ENCODE measurements at regions not wholly inside any gene's neighbourhood (a gene's known extent, or its start where the extent isn't known, plus 50 kb on each side); places are given as distances from the start of the nearest gene placed in this dataset.

DNA sequence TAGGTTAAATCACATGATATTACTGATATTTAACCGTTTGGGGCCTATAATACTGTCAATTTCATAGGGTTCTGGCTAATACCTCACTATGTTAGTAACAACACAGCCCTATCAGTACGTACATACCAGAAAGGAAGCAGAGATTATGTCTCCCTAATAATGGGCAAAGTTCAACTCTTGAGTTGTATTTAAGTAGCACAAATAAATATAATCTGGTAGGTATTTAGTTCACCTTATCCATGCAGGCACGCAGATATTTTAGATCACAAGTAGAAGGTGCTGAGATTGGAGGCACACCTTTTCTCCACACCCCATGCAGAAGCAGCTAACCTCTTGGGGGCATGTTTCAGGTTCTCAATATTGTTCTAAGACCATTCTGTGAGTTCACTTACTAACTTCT, 118.9 kb downstream of the IRS1 start:
- no peak overlapping the region for H3K9ac ChIP-seq (ENCODE audit: low read depth, low read length)
- H3K4me3 ChIP-seq (ENCODE audit: low read depth, low read length), result no peak overlapping the region
- H3K27me3 ChIP-seq (ENCODE audit: control insufficient read depth, insufficient read depth, low read length), result no peaks in the 10 kb centered on the region

GRCh38 chr2:226679389-226680065, 120.1 kb downstream of the IRS1 start:
- Histone ChIP-seq H3K4me3 (ENCODE audit: low read depth, low read length) (no peak overlapping the region), H3K9ac (ENCODE audit: low read depth, low read length) (no peak overlapping the region), H3K4me1 (ENCODE audit: control insufficient read depth, insufficient read depth, low read length) (no peaks in the 10 kb centered on the region), H3K27me3 (ENCODE audit: control insufficient read depth, insufficient read depth, low read length) (no peaks in the 10 kb centered on the region), H3K9me3 (ENCODE audit: control insufficient read depth, insufficient read depth, low read length) (no peaks in the 10 kb centered on the region), H3K36me3 (ENCODE audit: control insufficient read depth, insufficient read depth, low read length) (no peaks in the 10 kb centered on the region)

More for the DNA sequence above, 118.9 kb downstream of the IRS1 start:
- Histone ChIP-seq H3K36me3 (ENCODE audit: control insufficient read depth, insufficient read depth, low read length) (no peaks in the 10 kb centered on the region), H3K4me1 (ENCODE audit: control insufficient read depth, insufficient read depth, low read length) (no peaks in the 10 kb centered on the region), H3K9me3 (ENCODE audit: control insufficient read depth, insufficient read depth, low read length) (no peaks in the 10 kb centered on the region)

GRCh38 chr2:226678422-226678821, 121.2 kb downstream of the IRS1 start:
- Histone ChIP-seq H3K36me3 (ENCODE audit: control insufficient read depth, insufficient read depth, low read length) (no peaks in the 10 kb centered on the region), H3K27me3 (ENCODE audit: control insufficient read depth, insufficient read depth, low read length) (no peaks in the 10 kb centered on the region), H3K9me3 (ENCODE audit: control insufficient read depth, insufficient read depth, low read length) (no peaks in the 10 kb centered on the region), H3K4me3 (ENCODE audit: low read depth, low read length) (no peak overlapping the region), H3K9ac (ENCODE audit: low read depth, low read length) (no peak overlapping the region), H3K4me1 (ENCODE audit: control insufficient read depth, insufficient read depth, low read length) (no peaks in the 10 kb centered on the region)

GRCh38 chr2:226677080-226677479, 122.5 kb downstream of the IRS1 start:
- H3K36me3 ChIP-seq (ENCODE audit: control insufficient read depth, insufficient read depth, low read length), result no peaks in the 10 kb centered on the region
- no peaks in the 10 kb centered on the region for H3K4me1 ChIP-seq (ENCODE audit: control insufficient read depth, insufficient read depth, low read length)
- no peak overlapping the region for H3K9ac ChIP-seq (ENCODE audit: low read depth, low read length)
- no peak overlapping the region for H3K4me3 ChIP-seq (ENCODE audit: low read depth, low read length)
- no peaks in the 10 kb centered on the region for H3K27me3 ChIP-seq (ENCODE audit: control insufficient read depth, insufficient read depth, low read length)
- no peaks in the 10 kb centered on the region for H3K9me3 ChIP-seq (ENCODE audit: control insufficient read depth, insufficient read depth, low read length)

DNA sequence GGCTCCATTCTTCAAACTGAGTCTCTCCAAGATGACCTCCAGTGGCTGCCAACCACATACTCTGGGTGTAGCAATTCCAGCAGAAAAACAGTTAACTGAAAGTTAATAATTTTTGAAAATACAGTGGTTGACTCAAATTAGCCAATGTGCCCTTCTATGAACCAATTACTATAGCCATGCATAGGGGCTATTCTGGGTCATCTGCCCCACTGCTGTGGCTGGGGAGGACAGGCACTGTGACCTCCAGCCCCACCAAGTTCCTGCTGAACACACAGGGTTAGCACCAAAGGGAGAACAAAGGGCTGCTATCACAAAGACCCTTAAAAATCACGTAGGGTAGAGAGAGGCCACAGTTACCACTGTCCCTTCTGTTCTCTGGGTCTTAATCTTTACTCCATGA, 123.0 kb downstream of the IRS1 start:
- Histone ChIP-seq H3K9ac (ENCODE audit: low read depth, low read length) (no peak overlapping the region), H3K4me3 (ENCODE audit: low read depth, low read length) (no peak overlapping the region), H3K4me1 (ENCODE audit: control insufficient read depth, insufficient read depth, low read length) (no peaks in the 10 kb centered on the region), H3K27me3 (ENCODE audit: control insufficient read depth, insufficient read depth, low read length) (no peaks in the 10 kb centered on the region), H3K9me3 (ENCODE audit: control insufficient read depth, insufficient read depth, low read length) (no peaks in the 10 kb centered on the region), H3K36me3 (ENCODE audit: control insufficient read depth, insufficient read depth, low read length) (no peaks in the 10 kb centered on the region)

GRCh38 chr2:226674123-226674522, 125.5 kb downstream of the IRS1 start:
- Histone ChIP-seq H3K4me1 (ENCODE audit: control insufficient read depth, insufficient read depth, low read length) (no peaks in the 10 kb centered on the region), H3K4me3 (ENCODE audit: low read depth, low read length) (no peak overlapping the region), H3K27me3 (ENCODE audit: control insufficient read depth, insufficient read depth, low read length) (no peaks in the 10 kb centered on the region), H3K9ac (ENCODE audit: low read depth, low read length) (no peak overlapping the region), H3K36me3 (ENCODE audit: control insufficient read depth, insufficient read depth, low read length) (no peaks in the 10 kb centered on the region), H3K9me3 (ENCODE audit: control insufficient read depth, insufficient read depth, low read length) (no peaks in the 10 kb centered on the region)

DNA sequence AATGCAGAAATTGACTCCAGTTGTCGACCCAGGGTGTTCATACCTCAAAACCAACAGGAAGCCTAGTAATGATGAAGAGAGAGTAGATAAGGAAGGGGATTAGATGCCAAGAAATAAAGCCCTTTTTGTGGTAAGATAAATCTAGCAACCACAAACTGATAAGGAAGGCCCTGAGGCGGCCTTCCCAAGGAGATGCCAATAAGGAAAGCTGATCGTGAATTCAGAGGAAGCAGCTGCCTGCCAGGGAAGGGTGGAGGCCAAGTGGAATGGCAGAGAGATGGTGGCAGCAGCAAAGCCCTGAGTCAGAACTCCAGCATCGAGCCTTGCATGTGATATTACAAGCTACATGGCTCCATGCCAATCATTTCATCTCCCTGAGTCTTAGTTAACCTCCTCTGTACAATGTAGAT, 126.3 kb downstream of the IRS1 start:
- no peak overlapping the region for H3K4me3 ChIP-seq (ENCODE audit: low read depth, low read length)
- H3K27me3 ChIP-seq (ENCODE audit: control insufficient read depth, insufficient read depth, low read length), result no peaks in the 10 kb centered on the region
- H3K9ac ChIP-seq (ENCODE audit: low read depth, low read length), result no peak overlapping the region
- no peaks in the 10 kb centered on the region for H3K4me1 ChIP-seq (ENCODE audit: control insufficient read depth, insufficient read depth, low read length)
- H3K9me3 ChIP-seq (ENCODE audit: control insufficient read depth, insufficient read depth, low read length), result no peaks in the 10 kb centered on the region
- no peaks in the 10 kb centered on the region for H3K36me3 ChIP-seq (ENCODE audit: control insufficient read depth, insufficient read depth, low read length)

DNA sequence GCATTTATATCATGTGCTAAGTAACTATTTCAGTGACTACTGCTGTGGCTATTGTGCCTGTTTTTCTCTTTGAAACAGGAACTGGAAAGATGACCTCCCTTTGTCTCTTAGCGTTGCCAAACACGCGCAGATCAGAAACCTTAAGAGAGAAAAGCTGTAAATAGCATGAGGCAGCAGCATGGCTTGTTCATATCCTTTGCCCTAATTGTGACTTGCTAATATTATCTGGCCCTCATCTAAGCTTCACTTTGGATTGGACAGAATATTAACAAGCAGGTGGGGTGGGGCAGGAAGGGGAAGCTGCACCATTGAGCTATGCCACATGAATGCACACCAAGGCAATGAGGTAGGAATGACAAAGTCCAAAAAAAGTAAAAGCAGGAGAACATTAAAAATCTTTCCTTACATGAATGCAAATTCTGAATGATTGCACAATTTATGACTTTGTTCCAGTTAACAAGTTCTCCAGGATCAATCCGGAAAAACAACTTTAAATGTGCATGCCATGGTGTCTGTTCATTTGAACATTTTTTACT, 128.4 kb downstream of the IRS1 start:
- Histone ChIP-seq H3K9ac (ENCODE audit: low read depth, low read length) (no peak overlapping the region), H3K27me3 (ENCODE audit: control insufficient read depth, insufficient read depth, low read length) (no peaks in the 10 kb centered on the region), H3K4me1 (ENCODE audit: control insufficient read depth, insufficient read depth, low read length) (no peaks in the 10 kb centered on the region), H3K36me3 (ENCODE audit: control insufficient read depth, insufficient read depth, low read length) (no peaks in the 10 kb centered on the region), H3K4me3 (ENCODE audit: low read depth, low read length) (no peak overlapping the region), H3K9me3 (ENCODE audit: control insufficient read depth, insufficient read depth, low read length) (no peaks in the 10 kb centered on the region)

- no peaks in the 10 kb centered on the region for H3K36me3 ChIP-seq (ENCODE audit: control insufficient read depth, insufficient read depth, low read length)
- H3K27me3 ChIP-seq (ENCODE audit: control insufficient read depth, insufficient read depth, low read length), result no peaks in the 10 kb centered on the region
- no peak overlapping the region for H3K9ac ChIP-seq (ENCODE audit: low read depth, low read length)
- no peaks in the 10 kb centered on the region for H3K9me3 ChIP-seq (ENCODE audit: control insufficient read depth, insufficient read depth, low read length)
- no peaks in the 10 kb centered on the region for H3K4me1 ChIP-seq (ENCODE audit: control insufficient read depth, insufficient read depth, low read length)
- no peak overlapping the region for H3K4me3 ChIP-seq (ENCODE audit: low read depth, low read length)
Observed at GRCh38 chr2:226669905-226670304, 129.7 kb downstream of the IRS1 start.

- H3K36me3 ChIP-seq (ENCODE audit: control insufficient read depth, insufficient read depth, low read length), result no peaks in the 10 kb centered on the region
- H3K4me3 ChIP-seq (ENCODE audit: low read depth, low read length), result no peak overlapping the region
- H3K9me3 ChIP-seq (ENCODE audit: control insufficient read depth, insufficient read depth, low read length), result no peaks in the 10 kb centered on the region
- H3K4me1 ChIP-seq (ENCODE audit: control insufficient read depth, insufficient read depth, low read length), result no peaks in the 10 kb centered on the region
- H3K27me3 ChIP-seq (ENCODE audit: control insufficient read depth, insufficient read depth, low read length), result no peaks in the 10 kb centered on the region
- no peak overlapping the region for H3K9ac ChIP-seq (ENCODE audit: low read depth, low read length)
Observed at GRCh38 chr2:226669249-226669648, 130.4 kb downstream of the IRS1 start.

DNA sequence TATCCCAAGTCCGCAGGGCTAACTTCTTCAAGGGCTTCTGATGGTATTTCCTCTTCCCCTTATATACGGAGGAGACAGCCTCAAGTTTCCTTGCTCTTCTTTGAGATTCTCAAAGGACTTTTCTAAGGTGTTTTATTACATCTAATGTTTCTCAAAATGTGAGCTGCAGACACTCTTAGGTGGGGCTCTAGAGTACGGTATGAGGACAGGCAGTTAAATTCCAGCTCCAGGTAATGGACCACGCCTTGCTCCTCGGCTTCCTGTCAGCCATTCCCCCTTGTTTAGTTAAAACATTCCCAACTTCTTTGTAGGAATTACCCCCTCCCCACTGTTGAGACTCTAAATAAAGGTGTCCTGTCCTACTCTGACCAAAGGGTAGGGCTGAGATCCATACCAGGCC, 131.9 kb downstream of the IRS1 start:
- Histone ChIP-seq H3K9ac (ENCODE audit: low read depth, low read length) (no peak overlapping the region), H3K27me3 (ENCODE audit: control insufficient read depth, insufficient read depth, low read length) (no peaks in the 10 kb centered on the region), H3K9me3 (ENCODE audit: control insufficient read depth, insufficient read depth, low read length) (no peaks in the 10 kb centered on the region)

DNA sequence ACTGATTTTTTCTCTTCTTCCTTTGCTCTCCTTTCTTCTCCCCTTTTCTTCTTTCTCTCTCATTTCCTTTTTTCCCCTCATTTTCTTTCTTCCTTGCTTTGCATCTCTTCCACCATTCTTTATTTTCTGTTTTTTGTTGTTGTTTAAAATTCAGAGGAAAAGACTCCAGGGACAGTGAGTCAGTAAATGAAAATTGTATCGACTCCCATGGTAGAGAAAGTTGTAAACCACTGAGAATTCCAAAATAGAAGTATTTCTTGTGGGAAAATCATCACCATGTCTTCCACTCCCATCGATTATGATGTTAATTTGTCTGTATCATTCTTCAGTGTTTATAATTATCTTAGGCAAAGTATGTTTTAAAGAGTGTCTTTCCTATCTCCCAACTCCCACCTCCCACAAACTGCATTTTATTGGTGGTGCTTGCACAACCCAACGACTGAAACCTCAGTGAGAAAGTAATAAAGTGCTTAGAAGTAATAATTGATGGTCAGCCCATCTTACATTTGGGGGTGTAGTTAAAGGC, 134.3 kb downstream of the IRS1 start:
- Histone ChIP-seq H3K36me3 (ENCODE audit: control insufficient read depth, insufficient read depth, low read length) (peaks cover 1% of the 10 kb centered on the region), H3K9me3 (ENCODE audit: control insufficient read depth, insufficient read depth, low read length) (no peaks in the 10 kb centered on the region), H3K4me1 (ENCODE audit: control insufficient read depth, insufficient read depth, low read length) (no peaks in the 10 kb centered on the region), H3K27me3 (ENCODE audit: control insufficient read depth, insufficient read depth, low read length) (no peaks in the 10 kb centered on the region), H3K4me3 (ENCODE audit: low read depth, low read length) (no peak overlapping the region), H3K9ac (ENCODE audit: low read depth, low read length) (no peak overlapping the region)

More for the DNA sequence above, 131.9 kb downstream of the IRS1 start:
- Histone ChIP-seq H3K4me3 (ENCODE audit: low read depth, low read length) (no peak overlapping the region), H3K36me3 (ENCODE audit: control insufficient read depth, insufficient read depth, low read length) (no peaks in the 10 kb centered on the region), H3K4me1 (ENCODE audit: control insufficient read depth, insufficient read depth, low read length) (no peaks in the 10 kb centered on the region)

Measured in iPS-15b (cell line).